ENCODE measurements at regions not wholly inside any gene's neighbourhood (a gene's known extent, or its start where the extent isn't known, plus 50 kb on each side); places are given as distances from the start of the nearest gene placed in this dataset.

GRCh38 chr7:31258391-31258790 lies 82.1 kb downstream of the NEUROD6 start:
- TF ChIP-seq ARNTL (CRISPR knock-in tag; IDR thresholded peaks at IDR 0.05; ENCODE audit: borderline replicate concordance, low read depth) = no peak
- TF ChIP-seq PPARA (CRISPR knock-in tag; IDR thresholded peaks at IDR 0.05; ENCODE audit: borderline replicate concordance) = no peak
- no peak for TF ChIP-seq TCF4 (CRISPR knock-in tag; IDR thresholded peaks at IDR 0.05; ENCODE audit: borderline replicate concordance)
- TF ChIP-seq TOX (CRISPR knock-in tag; IDR thresholded peaks at IDR 0.05; ENCODE audit: borderline replicate concordance) = no peak
- TF ChIP-seq ESRRG (CRISPR knock-in tag; IDR thresholded peaks at IDR 0.05) = no peak
- TF ChIP-seq POU6F1 (CRISPR knock-in tag; IDR thresholded peaks at IDR 0.05; ENCODE audit: borderline replicate concordance, low read depth) = no peak
- TF ChIP-seq ZFP30 (CRISPR knock-in tag; IDR thresholded peaks at IDR 0.05) = no peak
- no peak for TF ChIP-seq ISL1 (CRISPR knock-in tag; IDR thresholded peaks at IDR 0.05)

DNA sequence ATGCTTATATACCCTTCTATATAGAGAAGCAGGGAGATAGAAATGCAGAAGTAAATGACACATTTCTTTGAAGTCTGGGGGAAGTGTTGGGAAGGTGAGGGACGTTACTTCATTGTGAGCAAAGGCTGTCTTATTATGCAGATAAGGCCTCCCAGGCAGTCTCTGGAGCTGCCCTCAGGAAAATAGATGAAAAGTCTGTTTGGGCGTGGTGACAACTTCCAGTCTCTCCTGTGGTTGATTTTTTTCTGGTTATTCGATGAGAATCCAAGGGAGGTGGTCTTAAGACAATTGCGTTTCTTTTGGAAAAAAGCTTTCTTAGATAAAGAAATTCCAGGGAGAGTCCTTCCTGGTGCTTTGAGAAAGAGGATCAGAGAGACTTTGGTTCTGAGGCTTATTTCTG lies 84.0 kb downstream of the NEUROD6 start:
- no peak for ATAC-seq
- no peak for TF ChIP-seq ZFP30 (CRISPR knock-in tag; IDR thresholded peaks at IDR 0.05)
- TF ChIP-seq ISL1 (CRISPR knock-in tag; IDR thresholded peaks at IDR 0.05) = no peak
- TF ChIP-seq BACH2 (CRISPR knock-in tag; IDR thresholded peaks at IDR 0.05; ENCODE audit: borderline replicate concordance) = no peak
- TF ChIP-seq, protein P1, sequence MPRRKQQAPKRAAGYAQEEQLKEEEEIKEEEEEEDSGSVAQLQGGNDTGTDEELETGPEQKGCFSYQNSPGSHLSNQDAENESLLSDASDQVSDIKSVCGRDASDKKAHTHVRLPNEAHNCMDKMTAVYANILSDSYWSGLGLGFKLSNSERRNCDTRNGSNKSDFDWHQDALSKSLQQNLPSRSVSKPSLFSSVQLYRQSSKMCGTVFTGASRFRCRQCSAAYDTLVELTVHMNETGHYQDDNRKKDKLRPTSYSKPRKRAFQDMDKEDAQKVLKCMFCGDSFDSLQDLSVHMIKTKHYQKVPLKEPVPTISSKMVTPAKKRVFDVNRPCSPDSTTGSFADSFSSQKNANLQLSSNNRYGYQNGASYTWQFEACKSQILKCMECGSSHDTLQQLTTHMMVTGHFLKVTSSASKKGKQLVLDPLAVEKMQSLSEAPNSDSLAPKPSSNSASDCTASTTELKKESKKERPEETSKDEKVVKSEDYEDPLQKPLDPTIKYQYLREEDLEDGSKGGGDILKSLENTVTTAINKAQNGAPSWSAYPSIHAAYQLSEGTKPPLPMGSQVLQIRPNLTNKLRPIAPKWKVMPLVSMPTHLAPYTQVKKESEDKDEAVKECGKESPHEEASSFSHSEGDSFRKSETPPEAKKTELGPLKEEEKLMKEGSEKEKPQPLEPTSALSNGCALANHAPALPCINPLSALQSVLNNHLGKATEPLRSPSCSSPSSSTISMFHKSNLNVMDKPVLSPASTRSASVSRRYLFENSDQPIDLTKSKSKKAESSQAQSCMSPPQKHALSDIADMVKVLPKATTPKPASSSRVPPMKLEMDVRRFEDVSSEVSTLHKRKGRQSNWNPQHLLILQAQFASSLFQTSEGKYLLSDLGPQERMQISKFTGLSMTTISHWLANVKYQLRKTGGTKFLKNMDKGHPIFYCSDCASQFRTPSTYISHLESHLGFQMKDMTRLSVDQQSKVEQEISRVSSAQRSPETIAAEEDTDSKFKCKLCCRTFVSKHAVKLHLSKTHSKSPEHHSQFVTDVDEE (CRISPR knock-in tag; IDR thresholded peaks at IDR 0.05) = no peak
- no peak for TF ChIP-seq TCF4 (CRISPR knock-in tag; IDR thresholded peaks at IDR 0.05; ENCODE audit: borderline replicate concordance)

More at GRCh38 chr7:31258391-31258790, 82.1 kb downstream of the NEUROD6 start:
- ATAC-seq = no peak

DNA sequence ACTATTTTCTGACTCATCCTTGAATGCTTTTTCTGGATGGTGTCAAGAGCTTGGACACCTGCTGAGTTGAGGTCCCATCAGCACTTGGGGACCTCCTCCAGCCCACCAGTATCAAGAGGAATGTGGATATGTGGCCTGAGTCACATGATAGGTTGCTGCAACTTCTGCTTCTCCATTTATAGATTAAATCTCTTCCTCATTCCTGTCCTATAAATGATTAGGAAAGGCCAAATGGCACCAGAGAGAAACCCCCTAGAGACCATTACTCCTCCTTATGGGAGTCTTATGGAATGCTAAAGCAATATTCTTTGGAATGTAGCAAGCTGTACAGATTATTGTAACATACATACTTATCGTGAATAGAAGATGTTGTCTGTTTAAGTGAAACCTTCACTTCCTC lies 85.6 kb downstream of the NEUROD6 start:
- no peak for ATAC-seq
- TF ChIP-seq PPARA (CRISPR knock-in tag; IDR thresholded peaks at IDR 0.05; ENCODE audit: borderline replicate concordance) (no peak), TOX (CRISPR knock-in tag; IDR thresholded peaks at IDR 0.05; ENCODE audit: borderline replicate concordance) (no peak), ESRRG (CRISPR knock-in tag; IDR thresholded peaks at IDR 0.05) (no peak), ISL1 (CRISPR knock-in tag; IDR thresholded peaks at IDR 0.05) (no peak), CSDC2 (CRISPR knock-in tag; IDR thresholded peaks at IDR 0.05) (no peak), ZNF565 (CRISPR knock-in tag; conservative IDR thresholded peaks at IDR 0.05; ENCODE audit: low read depth) (no peak), OSR1 (CRISPR knock-in tag; IDR thresholded peaks at IDR 0.05) (no peak), TCF4 (CRISPR knock-in tag; IDR thresholded peaks at IDR 0.05; ENCODE audit: borderline replicate concordance) (no peak), ZC3H10 (CRISPR knock-in tag; IDR thresholded peaks at IDR 0.05) (no peak), ZNF70 (CRISPR knock-in tag; IDR thresholded peaks at IDR 0.05) (no peak), SNAI2 (CRISPR knock-in tag; IDR thresholded peaks at IDR 0.05) (no peak), BACH2 (CRISPR knock-in tag; IDR thresholded peaks at IDR 0.05; ENCODE audit: borderline replicate concordance) (no peak), ZFP30 (CRISPR knock-in tag; IDR thresholded peaks at IDR 0.05) (no peak), PATZ1 (CRISPR knock-in tag; IDR thresholded peaks at IDR 0.05; ENCODE audit: borderline replicate concordance) (no peak), ARNTL (CRISPR knock-in tag; IDR thresholded peaks at IDR 0.05; ENCODE audit: borderline replicate concordance, low read depth) (no peak)
- TF ChIP-seq, protein P2, sequence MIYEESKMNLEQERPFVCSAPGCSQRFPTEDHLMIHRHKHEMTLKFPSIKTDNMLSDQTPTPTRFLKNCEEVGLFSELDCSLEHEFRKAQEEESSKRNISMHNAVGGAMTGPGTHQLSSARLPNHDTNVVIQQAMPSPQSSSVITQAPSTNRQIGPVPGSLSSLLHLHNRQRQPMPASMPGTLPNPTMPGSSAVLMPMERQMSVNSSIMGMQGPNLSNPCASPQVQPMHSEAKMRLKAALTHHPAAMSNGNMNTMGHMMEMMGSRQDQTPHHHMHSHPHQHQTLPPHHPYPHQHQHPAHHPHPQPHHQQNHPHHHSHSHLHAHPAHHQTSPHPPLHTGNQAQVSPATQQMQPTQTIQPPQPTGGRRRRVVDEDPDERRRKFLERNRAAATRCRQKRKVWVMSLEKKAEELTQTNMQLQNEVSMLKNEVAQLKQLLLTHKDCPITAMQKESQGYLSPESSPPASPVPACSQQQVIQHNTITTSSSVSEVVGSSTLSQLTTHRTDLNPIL (CRISPR knock-in tag; IDR thresholded peaks at IDR 0.05; ENCODE audit: low read depth) = no peak
- TF ChIP-seq, protein P3, sequence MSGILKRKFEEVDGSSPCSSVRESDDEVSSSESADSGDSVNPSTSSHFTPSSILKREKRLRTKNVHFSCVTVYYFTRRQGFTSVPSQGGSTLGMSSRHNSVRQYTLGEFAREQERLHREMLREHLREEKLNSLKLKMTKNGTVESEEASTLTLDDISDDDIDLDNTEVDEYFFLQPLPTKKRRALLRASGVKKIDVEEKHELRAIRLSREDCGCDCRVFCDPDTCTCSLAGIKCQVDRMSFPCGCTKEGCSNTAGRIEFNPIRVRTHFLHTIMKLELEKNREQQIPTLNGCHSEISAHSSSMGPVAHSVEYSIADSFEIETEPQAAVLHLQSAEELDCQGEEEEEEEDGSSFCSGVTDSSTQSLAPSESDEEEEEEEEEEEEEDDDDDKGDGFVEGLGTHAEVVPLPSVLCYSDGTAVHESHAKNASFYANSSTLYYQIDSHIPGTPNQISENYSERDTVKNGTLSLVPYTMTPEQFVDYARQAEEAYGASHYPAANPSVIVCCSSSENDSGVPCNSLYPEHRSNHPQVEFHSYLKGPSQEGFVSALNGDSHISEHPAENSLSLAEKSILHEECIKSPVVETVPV (CRISPR knock-in tag; IDR thresholded peaks at IDR 0.05) = no peak

Measured in SK-N-SH treated with all-trans-retinoic acid at 6 μM for 48 hours (cell line).